HEK293 (cell line): ENCODE measurements at regions not wholly inside any gene's neighbourhood (a gene's known extent, or its start where the extent isn't known, plus 50 kb on each side); places are given as distances from the start of the nearest gene placed in this dataset.

Source experiments
- INSM2 ChIP-seq: fragments of 450-650 bp; formaldehyde crosslinking; IDR thresholded peaks from 2 replicates; pipeline ENCODE4 v1.5.1; 2016; ENCODE audit warnings: missing biosample characterization, missing genetic modification characterization
- ZNF514 ChIP-seq: fragments of 450-650 bp; formaldehyde crosslinking; IDR thresholded peaks from 2 replicates; pipeline ENCODE4 v1.5.1; 2016; ENCODE audit warnings: missing biosample characterization, missing genetic modification characterization
- ZNF530 ChIP-seq: fragments of 450-650 bp; formaldehyde crosslinking; IDR thresholded peaks from 2 replicates; pipeline ENCODE4 v1.5.1; 2016; ENCODE audit warnings: low read depth, missing biosample characterization, missing genetic modification characterization
- ZNF654 ChIP-seq: fragments of 450-650 bp; formaldehyde crosslinking; IDR thresholded peaks from 2 replicates; pipeline ENCODE4 v1.5.1; 2016; ENCODE audit warnings: low read depth, missing biosample characterization, missing genetic modification characterization
- ZNF658 ChIP-seq: fragments of 450-650 bp; formaldehyde crosslinking; IDR thresholded peaks from 2 replicates; pipeline ENCODE4; 2016; ENCODE audit warnings: missing biosample characterization, missing genetic modification characterization
- ZNF677 ChIP-seq: fragments of 450-650 bp; IDR thresholded peaks from 2 replicates; pipeline ENCODE4 v1.5.0; 2018; ENCODE audit warnings: missing biosample characterization, mild to moderate bottlenecking, missing genetic modification characterization, moderate library complexity
- TF ChIP-seq, protein P1 (sequence below): fragments of 450-650 bp; formaldehyde crosslinking; IDR thresholded peaks from 2 replicates; pipeline ENCODE4 v1.5.1; 2016; ENCODE audit warnings: missing biosample characterization, missing genetic modification characterization
- TF ChIP-seq, protein P2 (sequence below): fragments of 450-650 bp; IDR thresholded peaks from 2 replicates; pipeline ENCODE4 v1.5.1; 2018; ENCODE audit warnings: missing biosample characterization, mild to moderate bottlenecking, missing genetic modification characterization
- TF ChIP-seq, protein P3 (sequence below): fragments of 450-650 bp; IDR thresholded peaks from 2 replicates; pipeline ENCODE4 v1.5.1; 2018; ENCODE audit warnings: missing biosample characterization, missing genetic modification characterization

DNA sequence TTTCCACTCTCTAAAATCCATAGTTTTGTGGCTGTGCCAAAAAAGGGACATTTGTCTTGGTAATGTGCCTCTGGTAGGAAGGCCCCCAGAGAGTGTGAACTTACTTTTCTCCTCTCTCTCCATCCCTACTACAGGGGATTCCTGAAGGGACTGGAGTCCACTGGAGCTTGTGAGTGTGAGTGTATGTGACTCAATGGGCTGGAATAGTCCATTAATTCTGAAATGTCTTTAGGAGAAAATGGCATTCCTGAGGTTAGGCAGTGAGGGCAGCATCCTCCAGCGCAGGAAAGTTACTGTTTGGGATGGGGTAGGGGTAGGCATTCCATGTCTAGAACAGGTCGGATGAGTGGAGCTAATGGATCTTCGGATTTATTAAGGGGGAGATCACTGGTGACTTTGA lies 59.8 kb upstream of the CACNA2D3 start:
- TF ChIP-seq, protein P1, sequence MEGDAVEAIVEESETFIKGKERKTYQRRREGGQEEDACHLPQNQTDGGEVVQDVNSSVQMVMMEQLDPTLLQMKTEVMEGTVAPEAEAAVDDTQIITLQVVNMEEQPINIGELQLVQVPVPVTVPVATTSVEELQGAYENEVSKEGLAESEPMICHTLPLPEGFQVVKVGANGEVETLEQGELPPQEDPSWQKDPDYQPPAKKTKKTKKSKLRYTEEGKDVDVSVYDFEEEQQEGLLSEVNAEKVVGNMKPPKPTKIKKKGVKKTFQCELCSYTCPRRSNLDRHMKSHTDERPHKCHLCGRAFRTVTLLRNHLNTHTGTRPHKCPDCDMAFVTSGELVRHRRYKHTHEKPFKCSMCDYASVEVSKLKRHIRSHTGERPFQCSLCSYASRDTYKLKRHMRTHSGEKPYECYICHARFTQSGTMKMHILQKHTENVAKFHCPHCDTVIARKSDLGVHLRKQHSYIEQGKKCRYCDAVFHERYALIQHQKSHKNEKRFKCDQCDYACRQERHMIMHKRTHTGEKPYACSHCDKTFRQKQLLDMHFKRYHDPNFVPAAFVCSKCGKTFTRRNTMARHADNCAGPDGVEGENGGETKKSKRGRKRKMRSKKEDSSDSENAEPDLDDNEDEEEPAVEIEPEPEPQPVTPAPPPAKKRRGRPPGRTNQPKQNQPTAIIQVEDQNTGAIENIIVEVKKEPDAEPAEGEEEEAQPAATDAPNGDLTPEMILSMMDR (tag by site-specific recombination) = no peak
- no peak for TF ChIP-seq ZNF677 (tag by site-specific recombination)
- TF ChIP-seq, protein P2, sequence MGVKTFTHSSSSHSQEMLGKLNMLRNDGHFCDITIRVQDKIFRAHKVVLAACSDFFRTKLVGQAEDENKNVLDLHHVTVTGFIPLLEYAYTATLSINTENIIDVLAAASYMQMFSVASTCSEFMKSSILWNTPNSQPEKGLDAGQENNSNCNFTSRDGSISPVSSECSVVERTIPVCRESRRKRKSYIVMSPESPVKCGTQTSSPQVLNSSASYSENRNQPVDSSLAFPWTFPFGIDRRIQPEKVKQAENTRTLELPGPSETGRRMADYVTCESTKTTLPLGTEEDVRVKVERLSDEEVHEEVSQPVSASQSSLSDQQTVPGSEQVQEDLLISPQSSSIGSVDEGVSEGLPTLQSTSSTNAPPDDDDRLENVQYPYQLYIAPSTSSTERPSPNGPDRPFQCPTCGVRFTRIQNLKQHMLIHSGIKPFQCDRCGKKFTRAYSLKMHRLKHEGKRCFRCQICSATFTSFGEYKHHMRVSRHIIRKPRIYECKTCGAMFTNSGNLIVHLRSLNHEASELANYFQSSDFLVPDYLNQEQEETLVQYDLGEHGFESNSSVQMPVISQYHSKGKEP = no peak
- no peak for TF ChIP-seq ZNF658 (tag by site-specific recombination)
- TF ChIP-seq ZNF654 (tag by site-specific recombination) = no peak
- TF ChIP-seq ZNF514 (tag by site-specific recombination) = no peak
- TF ChIP-seq ZNF530 = no peak
- no peak for TF ChIP-seq INSM2 (tag by site-specific recombination)
- TF ChIP-seq, protein P3, sequence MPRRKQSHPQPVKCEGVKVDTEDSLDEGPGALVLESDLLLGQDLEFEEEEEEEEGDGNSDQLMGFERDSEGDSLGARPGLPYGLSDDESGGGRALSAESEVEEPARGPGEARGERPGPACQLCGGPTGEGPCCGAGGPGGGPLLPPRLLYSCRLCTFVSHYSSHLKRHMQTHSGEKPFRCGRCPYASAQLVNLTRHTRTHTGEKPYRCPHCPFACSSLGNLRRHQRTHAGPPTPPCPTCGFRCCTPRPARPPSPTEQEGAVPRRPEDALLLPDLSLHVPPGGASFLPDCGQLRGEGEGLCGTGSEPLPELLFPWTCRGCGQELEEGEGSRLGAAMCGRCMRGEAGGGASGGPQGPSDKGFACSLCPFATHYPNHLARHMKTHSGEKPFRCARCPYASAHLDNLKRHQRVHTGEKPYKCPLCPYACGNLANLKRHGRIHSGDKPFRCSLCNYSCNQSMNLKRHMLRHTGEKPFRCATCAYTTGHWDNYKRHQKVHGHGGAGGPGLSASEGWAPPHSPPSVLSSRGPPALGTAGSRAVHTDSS (tag by site-specific recombination) = no peak
